ENCODE measurements at regions not wholly inside any gene's neighbourhood (a gene's known extent, or its start where the extent isn't known, plus 50 kb on each side); places are given as distances from the start of the nearest gene placed in this dataset.
"Not testable (repeated sequence)": the region's sequence is repeated elsewhere in the genome, so short reads cannot be mapped to it uniquely, and the experiment has no call there.

DNA sequence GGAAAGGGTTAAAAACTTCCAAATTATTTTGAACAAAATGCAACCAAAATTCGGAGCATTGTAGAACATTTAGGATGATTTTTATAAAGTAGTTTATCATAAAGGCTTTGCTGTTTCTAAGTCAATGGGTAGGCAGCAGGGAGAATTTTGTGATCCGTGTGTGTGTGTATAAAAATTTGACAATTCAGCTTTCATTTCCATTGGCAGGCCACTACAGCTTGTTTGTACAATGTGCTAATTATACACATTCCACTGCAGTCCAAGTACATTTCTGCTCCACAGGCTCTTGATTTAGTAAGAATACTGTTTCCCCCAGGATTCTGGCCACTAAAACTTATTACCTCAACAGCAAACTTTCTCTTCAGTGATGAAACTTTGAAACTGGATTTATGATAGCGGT lies 71.8 kb upstream of the LTBP1 start:
- DNase-seq: no peak

DNA sequence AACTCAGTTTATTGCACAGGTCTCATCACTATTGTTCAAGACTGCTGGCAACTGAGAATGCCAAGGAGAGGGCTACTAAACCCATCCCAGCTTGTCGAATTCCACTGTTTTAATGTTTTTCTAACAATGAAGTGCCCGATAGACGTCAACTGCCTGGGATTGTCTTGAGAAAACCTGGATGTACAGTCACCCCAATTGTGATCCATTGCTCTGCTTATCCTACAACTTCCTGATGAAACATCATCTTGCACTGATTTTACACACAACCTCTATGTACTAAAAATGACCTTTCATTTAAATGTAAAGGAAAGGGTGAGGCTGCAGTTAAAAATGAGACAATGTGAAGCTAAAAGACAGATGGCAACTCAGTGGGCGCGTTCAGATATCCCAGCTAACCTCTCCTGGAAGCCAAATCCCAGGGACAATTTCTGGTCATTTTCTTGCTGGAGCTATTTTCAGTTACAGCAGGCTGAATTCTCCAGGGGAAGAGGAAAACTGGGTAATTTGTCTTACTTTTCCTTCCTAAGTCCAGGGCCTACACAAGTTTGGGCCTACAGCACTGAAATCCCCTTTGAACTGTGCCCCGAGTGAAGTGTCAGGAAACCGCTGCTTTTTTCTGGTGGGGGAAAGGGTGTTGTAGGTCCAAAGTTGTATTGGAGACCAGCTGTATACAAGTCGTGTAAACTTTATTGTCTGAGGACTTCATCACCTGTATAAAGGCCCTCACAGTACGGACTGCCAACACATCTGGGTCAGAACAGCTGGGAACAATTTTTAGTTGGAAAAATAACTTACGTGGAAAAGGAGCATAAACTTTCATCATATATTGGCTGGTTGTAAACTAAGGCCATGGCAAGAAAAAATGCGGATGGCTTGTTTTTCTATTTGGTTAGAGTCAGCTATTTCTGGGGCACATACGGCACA lies 68.9 kb upstream of the LTBP1 start:
- DNase-seq: peak; percentile 44

DNA sequence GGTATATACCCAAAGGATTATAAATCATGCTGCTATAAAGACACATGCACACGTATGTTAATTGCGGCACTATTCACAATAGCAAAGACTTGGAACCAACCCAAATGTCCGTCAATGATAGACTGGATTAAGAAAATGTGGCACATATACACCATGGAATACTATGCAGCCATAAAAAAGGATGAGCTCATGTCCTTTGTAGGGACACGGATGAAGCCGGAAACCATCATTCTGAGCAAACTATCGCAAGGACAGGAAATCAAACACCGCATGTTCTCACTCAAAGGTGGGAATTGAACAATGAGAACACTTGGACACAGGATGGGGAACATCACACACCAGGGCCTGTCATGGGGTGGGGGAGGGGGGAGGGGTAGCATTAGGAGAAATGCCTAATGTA lies 66.8 kb upstream of the LTBP1 start:
- DNase-seq: not testable (repeated sequence)

DNA sequence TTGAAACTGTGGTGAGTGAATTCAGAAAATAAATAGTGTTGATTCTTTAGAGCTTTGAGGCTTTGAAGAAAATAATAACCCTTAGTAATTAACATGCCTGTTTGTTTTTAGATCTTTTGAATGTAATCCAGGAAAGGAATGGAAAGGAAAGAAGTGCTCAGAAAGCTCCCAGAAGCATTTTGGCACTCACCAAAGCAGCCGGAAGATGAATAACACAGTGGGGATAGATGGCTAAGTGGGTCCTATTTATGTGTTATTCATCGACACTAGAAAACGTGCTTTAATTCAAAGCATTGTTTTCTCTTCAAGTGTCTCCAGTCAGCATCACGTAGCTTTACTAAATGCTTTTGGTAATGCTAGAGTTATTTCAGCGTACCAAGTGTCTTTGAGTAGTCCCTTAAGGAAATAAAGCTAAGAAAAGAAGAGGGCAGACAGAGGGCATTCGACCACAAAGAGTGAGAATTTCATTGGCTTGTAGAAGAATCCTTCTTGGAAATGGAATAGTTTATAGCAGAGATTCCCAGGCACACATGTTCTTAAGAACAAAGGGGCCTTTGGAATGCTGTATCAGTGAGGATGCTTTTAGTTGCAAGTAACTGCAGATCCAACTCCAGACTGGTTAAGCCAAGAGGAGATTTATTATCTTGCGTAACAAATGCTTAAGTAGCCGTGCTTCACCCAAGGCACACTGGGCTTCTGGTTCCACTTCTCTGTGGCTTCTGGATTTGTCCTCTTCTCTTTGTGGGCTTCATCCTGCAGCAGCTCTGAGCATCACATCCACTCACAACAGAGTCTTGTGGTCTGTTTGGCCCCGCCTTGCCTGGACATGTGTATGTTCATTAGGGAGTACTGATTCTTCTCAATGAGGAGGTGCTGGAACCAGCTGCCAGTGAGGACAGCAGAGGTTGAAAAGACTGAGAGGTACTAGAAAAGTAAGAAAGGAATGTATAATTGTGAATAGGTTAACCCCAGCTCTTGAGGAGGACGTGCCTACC lies 63.6 kb upstream of the LTBP1 start:
- DNase-seq: no peak

DNA sequence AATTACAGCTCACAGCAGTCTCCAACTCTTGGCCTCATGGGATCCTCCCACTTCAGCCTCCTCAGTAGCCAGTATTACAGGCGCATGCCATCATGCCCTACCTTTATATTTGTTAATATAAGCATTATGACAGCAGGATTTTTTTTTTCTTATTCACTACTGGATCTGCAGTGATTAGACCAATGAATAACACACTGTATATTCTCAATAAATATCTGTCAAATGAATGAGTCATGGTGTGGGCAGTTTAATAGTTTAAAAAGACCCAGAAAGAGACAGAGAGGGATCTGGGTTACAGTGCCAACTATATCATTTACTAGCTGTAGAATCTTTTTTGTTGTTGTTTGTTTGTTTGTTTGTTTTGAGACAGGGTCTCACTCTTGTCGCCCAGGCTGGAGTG lies 62.4 kb upstream of the LTBP1 start:
- DNase-seq: no peak

DNA sequence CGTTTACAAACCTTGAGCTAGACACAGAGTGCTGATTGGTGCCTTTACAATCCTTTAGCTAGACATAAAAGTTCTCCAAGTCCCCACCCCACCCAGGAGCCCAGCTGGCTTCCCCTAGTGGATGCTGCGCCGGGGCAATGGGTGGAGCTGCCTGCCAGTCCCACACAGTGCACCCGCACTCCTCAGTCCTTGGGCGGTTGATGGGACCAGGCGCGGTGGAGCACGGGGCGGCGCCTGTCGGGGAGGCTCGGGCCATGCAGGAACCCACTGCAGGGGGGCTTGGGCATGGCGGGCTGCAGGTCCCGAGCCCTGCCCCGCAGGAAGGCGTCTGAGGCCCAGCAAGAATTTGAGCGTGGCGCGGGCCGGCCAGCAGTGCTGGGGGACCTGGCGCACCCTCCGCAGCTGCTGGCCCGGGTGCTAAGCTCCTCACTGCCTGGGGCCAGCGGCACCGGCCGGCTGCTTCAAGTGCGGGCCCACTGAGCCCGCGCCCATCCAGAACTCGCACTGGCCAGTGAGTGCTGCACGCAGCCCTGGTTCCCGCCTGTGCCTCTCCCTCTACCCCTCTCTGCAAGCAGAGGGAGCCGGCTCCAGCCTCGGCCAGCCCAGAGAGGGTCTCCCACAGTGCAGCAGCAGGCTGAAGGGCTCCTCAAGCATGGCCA lies 60.2 kb upstream of the LTBP1 start:
- DNase-seq: not testable (repeated sequence)

DNA sequence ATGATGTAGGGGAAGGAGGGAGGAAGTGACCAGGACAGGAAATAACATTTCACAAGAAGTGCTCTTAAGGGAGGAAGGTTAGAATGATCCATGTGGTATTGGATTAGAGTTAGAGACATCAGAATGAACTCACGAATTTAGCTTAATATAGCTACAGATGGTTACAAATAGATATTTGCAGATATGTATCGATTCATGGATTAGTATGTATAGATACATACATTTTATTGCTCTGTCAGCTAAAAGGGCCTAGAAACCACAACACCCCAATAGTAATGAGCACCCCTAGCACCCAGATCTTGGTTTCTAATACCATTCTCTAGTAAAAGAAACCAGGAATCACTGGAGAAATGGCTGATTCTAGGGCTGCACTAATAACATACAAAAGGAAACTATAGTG lies 59.6 kb upstream of the LTBP1 start:
- no peak for DNase-seq

DNA sequence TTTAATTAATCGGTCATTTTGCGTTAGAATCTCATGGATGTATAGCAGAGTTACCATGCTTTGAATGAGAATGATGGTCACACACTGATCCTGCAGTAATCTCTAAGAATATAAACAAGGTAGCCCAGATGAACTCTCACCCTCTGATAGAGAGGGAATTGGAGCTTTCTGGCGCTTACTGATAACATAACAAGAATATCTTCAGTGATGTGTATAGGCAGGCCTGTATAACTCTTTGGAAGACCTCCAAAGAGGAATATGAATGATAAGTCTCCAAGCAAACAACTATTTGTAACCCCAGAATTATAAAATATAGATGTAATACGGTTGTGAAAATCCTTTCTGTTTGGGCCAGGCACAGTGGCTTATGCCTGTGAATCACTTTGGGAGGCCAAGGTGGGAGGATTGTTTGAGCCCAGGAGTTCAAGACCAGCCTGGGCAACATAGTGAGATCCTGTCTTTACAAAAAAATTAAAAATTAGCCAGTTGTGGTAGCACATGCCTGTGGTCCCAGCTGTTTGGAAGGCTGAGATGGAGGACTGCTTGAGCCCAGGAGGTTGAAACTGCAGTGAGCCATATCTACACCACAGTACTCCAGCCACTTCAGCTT lies 52.5 kb upstream of the LTBP1 start:
- DNase-seq: no peak

DNA sequence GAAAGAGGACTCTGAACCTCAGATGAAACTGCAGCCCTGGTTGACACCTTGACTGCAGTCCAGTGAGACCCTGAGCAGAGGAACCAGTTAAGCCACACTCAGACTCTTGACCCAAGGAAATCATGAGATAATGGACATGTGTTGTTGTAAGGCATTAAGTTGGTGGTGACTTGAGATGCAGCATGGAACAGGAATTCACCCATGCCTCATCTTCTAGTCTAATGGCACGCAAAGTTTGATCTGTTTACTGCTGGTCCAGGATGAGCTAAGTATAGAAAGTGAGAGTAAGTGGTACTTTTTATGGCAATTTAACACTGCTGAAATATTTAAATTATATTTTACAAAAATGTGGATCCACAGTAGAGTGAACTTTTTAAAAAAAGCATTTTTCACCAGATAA lies 51.3 kb upstream of the LTBP1 start:
- DNase-seq: no peak
